ENCODE measurements at regions not wholly inside any gene's neighbourhood (a gene's known extent, or its start where the extent isn't known, plus 50 kb on each side); places are given as distances from the start of the nearest gene placed in this dataset.

DNA sequence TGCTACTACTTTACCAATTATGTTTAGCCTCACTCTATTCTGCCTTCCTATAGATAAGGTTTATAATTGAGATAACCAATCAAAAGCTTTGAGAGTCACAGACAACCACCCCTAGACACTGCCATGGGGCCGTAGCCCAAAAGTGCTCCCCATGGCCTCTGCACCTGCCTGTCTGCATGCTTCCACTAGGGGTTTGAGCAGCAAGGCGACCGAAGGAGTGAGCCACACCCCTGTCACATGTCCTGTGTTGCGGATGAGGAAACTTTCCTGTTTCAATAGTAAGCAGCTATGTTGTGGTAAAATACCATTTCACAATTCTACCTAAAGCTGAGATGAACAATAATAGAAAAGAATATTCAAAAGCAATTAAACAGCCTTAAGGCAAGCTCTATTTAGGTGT, 856.0 kb upstream of the FRG1 start:
- no peak for DNase-seq (ENCODE audit: low read depth)
- H3K4me3 ChIP-seq (ENCODE audit: low read depth, low read length), result no peak overlapping the region
- TF ChIP-seq, protein P1, sequence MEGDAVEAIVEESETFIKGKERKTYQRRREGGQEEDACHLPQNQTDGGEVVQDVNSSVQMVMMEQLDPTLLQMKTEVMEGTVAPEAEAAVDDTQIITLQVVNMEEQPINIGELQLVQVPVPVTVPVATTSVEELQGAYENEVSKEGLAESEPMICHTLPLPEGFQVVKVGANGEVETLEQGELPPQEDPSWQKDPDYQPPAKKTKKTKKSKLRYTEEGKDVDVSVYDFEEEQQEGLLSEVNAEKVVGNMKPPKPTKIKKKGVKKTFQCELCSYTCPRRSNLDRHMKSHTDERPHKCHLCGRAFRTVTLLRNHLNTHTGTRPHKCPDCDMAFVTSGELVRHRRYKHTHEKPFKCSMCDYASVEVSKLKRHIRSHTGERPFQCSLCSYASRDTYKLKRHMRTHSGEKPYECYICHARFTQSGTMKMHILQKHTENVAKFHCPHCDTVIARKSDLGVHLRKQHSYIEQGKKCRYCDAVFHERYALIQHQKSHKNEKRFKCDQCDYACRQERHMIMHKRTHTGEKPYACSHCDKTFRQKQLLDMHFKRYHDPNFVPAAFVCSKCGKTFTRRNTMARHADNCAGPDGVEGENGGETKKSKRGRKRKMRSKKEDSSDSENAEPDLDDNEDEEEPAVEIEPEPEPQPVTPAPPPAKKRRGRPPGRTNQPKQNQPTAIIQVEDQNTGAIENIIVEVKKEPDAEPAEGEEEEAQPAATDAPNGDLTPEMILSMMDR (conservative IDR thresholded peaks at IDR 0.05; ENCODE audit: low read depth, low read length), result no peak

DNA sequence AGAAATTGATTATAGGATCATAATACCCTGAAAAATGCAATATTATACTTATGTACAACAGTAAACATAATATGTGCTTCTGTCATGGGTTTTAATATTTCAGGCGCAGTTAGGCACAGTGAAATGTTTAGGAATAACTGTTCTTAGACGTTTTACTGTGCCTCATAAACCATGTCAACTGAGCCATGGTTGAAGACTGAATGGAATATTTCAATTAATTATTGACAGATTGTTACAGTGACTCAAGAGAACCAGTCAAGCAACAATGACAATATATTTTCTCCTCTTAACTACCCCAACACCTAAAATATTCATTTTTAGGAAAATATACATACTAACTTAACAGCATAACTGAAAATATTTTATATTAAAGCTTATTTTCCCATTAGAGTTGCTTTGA, 852.7 kb upstream of the FRG1 start:
- TF ChIP-seq, protein P1 (conservative IDR thresholded peaks at IDR 0.05; ENCODE audit: low read depth, low read length), result no peak
- no peak overlapping the region for H3K4me3 ChIP-seq (ENCODE audit: low read depth, low read length)
- no peak for DNase-seq (ENCODE audit: low read depth)

DNA sequence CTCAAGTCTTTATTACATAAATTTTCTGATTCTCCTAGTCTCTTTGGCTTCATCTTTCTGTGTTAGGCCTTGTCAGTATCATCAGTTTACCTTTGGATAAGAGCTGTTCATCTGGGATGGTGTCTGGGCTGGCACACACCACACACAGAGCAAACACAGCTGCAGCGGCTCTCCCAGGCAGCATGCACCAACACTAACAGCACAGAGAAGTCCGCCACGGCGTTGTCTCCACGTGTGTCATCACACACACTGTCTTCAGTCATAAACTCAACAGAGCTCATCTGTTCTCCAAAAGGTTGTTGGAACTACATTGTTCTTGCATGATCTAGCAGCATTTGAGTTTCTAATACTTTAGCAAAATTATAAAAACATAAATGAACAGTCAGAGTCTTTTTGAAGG, 851.9 kb upstream of the FRG1 start:
- no peak for DNase-seq (ENCODE audit: low read depth)
- TF ChIP-seq, protein P1 (conservative IDR thresholded peaks at IDR 0.05; ENCODE audit: low read depth, low read length), result no peak
- no peak overlapping the region for H3K4me3 ChIP-seq (ENCODE audit: low read depth, low read length)

DNA sequence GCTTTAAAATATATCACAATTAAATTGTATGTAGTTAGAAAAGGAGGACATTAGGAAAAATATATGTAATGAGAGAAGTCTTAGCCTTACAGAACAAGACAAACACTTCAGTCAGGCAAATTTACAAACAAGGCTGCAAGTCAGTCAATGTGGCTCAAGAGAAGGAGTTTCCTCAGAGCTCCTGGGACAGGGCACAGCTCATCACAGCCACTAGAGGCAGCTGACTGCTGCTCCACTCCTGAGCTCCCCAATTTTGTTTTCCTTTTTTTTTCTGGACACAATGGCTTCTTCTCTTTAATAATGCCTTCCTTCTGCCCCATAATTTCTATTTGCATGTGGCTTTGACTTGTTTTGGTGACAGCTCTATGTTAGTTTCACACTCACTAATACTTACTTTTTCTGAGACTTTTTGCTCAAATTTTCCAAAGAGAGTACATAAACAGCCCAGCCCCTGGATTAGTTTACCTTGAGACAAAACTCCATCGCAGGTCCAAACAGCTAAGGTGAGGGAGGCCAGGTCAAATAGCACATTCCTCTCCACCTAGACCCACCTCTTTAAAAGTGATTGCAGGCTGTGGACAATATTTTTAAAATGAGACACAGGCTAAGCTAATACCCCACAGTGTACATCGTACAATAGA, 850.4 kb upstream of the FRG1 start:
- TF ChIP-seq, protein P1 (conservative IDR thresholded peaks at IDR 0.05; ENCODE audit: low read depth, low read length), result peak; percentile 35
- no peak overlapping the region for H3K4me3 ChIP-seq (ENCODE audit: low read depth, low read length)
- peak; percentile 1 for DNase-seq (ENCODE audit: low read depth)

DNA sequence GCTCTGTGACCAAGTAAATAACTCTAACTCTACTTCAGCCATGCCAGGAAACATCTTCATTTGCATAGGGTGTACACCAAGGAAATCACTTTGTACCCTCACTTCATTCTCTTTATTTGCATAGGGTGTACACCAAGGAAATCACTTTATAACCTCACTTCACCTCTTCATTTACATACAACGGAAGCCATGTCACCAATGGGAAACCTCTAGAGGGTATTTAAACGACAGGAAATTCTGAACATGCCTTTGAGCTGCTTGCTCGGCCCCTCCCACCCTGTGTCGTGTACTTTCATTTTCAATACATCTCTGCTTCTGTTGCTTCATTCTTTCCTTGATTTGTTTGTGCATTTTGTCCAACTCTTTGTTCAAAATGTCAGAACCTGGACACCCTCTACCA, 848.1 kb upstream of the FRG1 start:
- H3K4me3 ChIP-seq (ENCODE audit: low read depth, low read length), result no peak overlapping the region
- TF ChIP-seq, protein P1 (conservative IDR thresholded peaks at IDR 0.05; ENCODE audit: low read depth, low read length), result no peak
- peak; percentile 0 for DNase-seq (ENCODE audit: low read depth)

DNA sequence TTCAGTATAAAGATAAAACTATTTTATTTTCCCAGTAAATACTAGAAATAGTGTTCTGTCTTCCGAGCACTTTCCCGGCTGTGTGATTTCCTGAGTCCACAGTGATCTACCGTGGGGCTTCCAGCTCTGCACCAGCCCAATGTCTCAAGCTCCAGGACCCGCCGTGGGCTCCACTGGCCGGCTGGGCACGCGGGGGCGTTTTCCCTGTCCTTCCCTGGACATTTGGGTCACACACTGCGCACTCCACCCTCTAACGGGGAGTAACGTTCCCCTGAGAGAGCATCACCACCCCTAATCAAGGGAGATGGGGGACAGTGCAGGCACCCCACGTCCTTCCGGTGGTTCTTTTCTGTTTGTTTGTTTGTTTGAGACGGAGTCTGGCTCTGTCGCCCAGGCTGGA, 844.6 kb upstream of the FRG1 start:
- no peak for DNase-seq (ENCODE audit: low read depth)
- no peak overlapping the region for H3K4me3 ChIP-seq (ENCODE audit: low read depth, low read length)
- TF ChIP-seq, protein P1 (conservative IDR thresholded peaks at IDR 0.05; ENCODE audit: low read depth, low read length), result no peak

DNA sequence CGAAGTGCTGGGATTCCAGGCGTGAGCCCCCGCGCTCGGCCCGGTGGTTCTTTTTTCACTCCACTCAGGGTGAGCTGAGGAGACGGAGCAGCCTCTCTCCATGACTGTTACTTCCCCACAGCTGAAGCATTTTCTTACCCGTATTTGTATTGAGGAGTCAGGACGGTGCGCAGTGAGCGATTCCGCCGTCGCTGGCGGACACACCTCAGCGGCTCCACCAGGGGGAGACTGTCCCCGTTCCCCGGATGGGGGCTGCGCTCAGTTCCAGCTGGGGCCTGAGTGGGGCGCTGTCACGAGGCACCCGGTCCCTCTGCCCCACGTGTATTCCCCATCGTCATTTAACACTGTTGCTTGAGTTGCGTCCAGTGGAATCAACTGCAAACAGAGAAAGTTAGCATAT, 844.0 kb upstream of the FRG1 start:
- TF ChIP-seq, protein P1 (conservative IDR thresholded peaks at IDR 0.05; ENCODE audit: low read depth, low read length), result no peak
- no peak for DNase-seq (ENCODE audit: low read depth)

More for the DNA sequence above, 844.0 kb upstream of the FRG1 start:
- no peak overlapping the region for H3K4me3 ChIP-seq (ENCODE audit: low read depth, low read length)
